Liver (tissue), 8 donors: ENCODE measurements at regions not wholly inside any gene's neighbourhood (a gene's known extent, or its start where the extent isn't known, plus 50 kb on each side); places are given as distances from the start of the nearest gene placed in this dataset.

ENCODE experiments used
- DNase-seq: peaks from one replicate; pipeline ENCODE4 v3.0.0-alpha.2; 2017; ENCODE audit warnings: low spot score
- H3K27ac ChIP-seq, 2 donors: one replicate each; pipeline ENCODE4 v1.7.0; 2013; ENCODE audit warnings: inconsistent platforms in 2 of 2, low read length in 2 of 2, control low read depth in 1 of 2, low read depth in 1 of 2, mild to moderate bottlenecking in 1 of 2
- H3K27me3 ChIP-seq, 4 donors: one replicate each; pipeline versions ENCODE4 v1.6.1 to v1.7.0; 2013; ENCODE audit warnings: low read length in 3 of 4, inconsistent platforms in 1 of 4, mild to moderate bottlenecking in 1 of 4, moderate library complexity in 1 of 4; ENCODE audit not compliant: control insufficient read depth in 4 of 4, insufficient read depth in 4 of 4
- H3K36me3 ChIP-seq, 4 donors: one replicate each; pipeline versions ENCODE4 v1.6.1 to v1.7.0; 2013; ENCODE audit warnings: low read length in 3 of 4, mild to moderate bottlenecking in 3 of 4, low read depth in 1 of 4, moderate library complexity in 1 of 4; ENCODE audit not compliant: control insufficient read depth in 4 of 4, insufficient read depth in 3 of 4
- H3K4me1 ChIP-seq, 4 donors: one replicate each; pipeline versions ENCODE4 v1.6.1 to v1.7.0; 2013; ENCODE audit warnings: low read length in 3 of 4, mild to moderate bottlenecking in 3 of 4, moderate library complexity in 1 of 4; ENCODE audit not compliant: control insufficient read depth in 4 of 4, insufficient read depth in 4 of 4
- H3K4me3 ChIP-seq, 3 donors: one replicate each; pipeline versions ENCODE4 v1.6.1 to v1.7.0; 2013; ENCODE audit warnings: low read length in 3 of 3, control low read depth in 1 of 3, low read depth in 1 of 3, mild to moderate bottlenecking in 1 of 3
- H3K9ac ChIP-seq, 2 donors: one replicate each; pipeline ENCODE4 v1.7.0; 2013; ENCODE audit warnings: low read length in 2 of 2, mild to moderate bottlenecking in 2 of 2, moderate library complexity in 2 of 2, control low read depth in 1 of 2, low read depth in 1 of 2
- H3K9me3 ChIP-seq, 4 donors: one replicate each; pipeline versions ENCODE4 v1.6.1 to v1.7.0; 2013; ENCODE audit warnings: low read length in 3 of 4; ENCODE audit not compliant: control insufficient read depth in 4 of 4
- CTCF ChIP-seq: fragments of 150-350 bp; IDR thresholded peaks from 2 replicates; pipeline ENCODE4 v1.5.1; 2017; ENCODE audit warnings: improper control_type of control experiment, low read depth, low read length; ENCODE audit not compliant: missing input control
- EGR1 ChIP-seq, 2 donors: IDR thresholded peaks; 2 replicates each; pipeline ENCODE4 v1.6.1; 2016 to 2018; ENCODE audit warnings: antibody characterized with exemption in 2 of 2, low read depth in 2 of 2
- FOXA1 ChIP-seq: IDR thresholded peaks from 2 replicates; pipeline ENCODE4 v1.6.1; 2016; ENCODE audit warnings: antibody characterized with exemption
- FOXA2 ChIP-seq: IDR thresholded peaks from 2 replicates; pipeline ENCODE4 v1.6.1; 2016; ENCODE audit warnings: antibody characterized with exemption
- GABPA ChIP-seq, 2 donors: IDR thresholded peaks in 1 of 2; conservative IDR thresholded peaks in 1 of 2; 2 replicates each; pipeline ENCODE4 v1.6.1; 2016; ENCODE audit warnings: antibody characterized with exemption in 2 of 2, mild to moderate bottlenecking in 1 of 2, moderate library complexity in 1 of 2
- HNF4A ChIP-seq, 2 donors: conservative IDR thresholded peaks; 2 replicates each; pipeline ENCODE4 v1.6.1; 2016; ENCODE audit warnings: antibody characterized with exemption in 2 of 2, mild to moderate bottlenecking in 2 of 2
- HNF4G ChIP-seq: IDR thresholded peaks from 2 replicates; pipeline ENCODE4 v1.6.1; 2016; ENCODE audit warnings: antibody characterized with exemption
- JUND ChIP-seq, 2 donors: IDR thresholded peaks; 2 replicates each; pipeline ENCODE4 v1.6.1; 2016; ENCODE audit warnings: antibody characterized with exemption in 2 of 2
- RAD21 ChIP-seq, 2 donors: IDR thresholded peaks; 2 replicates each; pipeline ENCODE4 v1.6.1; 2016; ENCODE audit warnings: antibody characterized with exemption in 2 of 2, mild to moderate bottlenecking in 2 of 2
- REST ChIP-seq: IDR thresholded peaks from 2 replicates; pipeline ENCODE4 v1.6.1; 2016; ENCODE audit warnings: antibody characterized with exemption, mild to moderate bottlenecking
- RXRA ChIP-seq, 2 donors: IDR thresholded peaks; 2 replicates each; pipeline ENCODE4 v1.6.1; 2017 to 2018; ENCODE audit warnings: antibody characterized with exemption in 2 of 2, mild to moderate bottlenecking in 1 of 2
- SP1 ChIP-seq: IDR thresholded peaks from 2 replicates; pipeline ENCODE4 v1.6.1; 2018; ENCODE audit warnings: antibody characterized with exemption, mild to moderate bottlenecking
- TAF1 ChIP-seq: conservative IDR thresholded peaks from 2 replicates; pipeline ENCODE4 v1.6.1; 2016; ENCODE audit warnings: antibody characterized with exemption, mild to moderate bottlenecking
- YY1 ChIP-seq: IDR thresholded peaks from 2 replicates; pipeline ENCODE4 v1.6.1; 2016; ENCODE audit warnings: antibody characterized with exemption, mild to moderate bottlenecking
- WGBS: extraction: QIAGEN DNeasy Blood & Tissue Kit; methylation state at CpG from one replicate; pipeline ENCODE4 v1.1.7; 2013; 5-methylcytosine and 5-hydroxymethylcytosine counted together
- TF ChIP-seq, protein P1 (sequence below): IDR thresholded peaks from 2 replicates; pipeline ENCODE4 v1.6.1; 2016; ENCODE audit warnings: antibody characterized with exemption
- donor health status: healthy.
- donor health status: healthy.
- donor health status: healthy.
- donor health status: healthy.
- donor health status: healthy.

GRCh38 chrX:56503941-56504673 lies 59.3 kb upstream of the UBQLN2 start:
- no peak overlapping the region for H3K4me3 ChIP-seq
- no peaks in the 10 kb centered on the region for H3K36me3 ChIP-seq
- H3K27ac ChIP-seq: no peak overlapping the region
- no peaks in the 10 kb centered on the region for H3K27me3 ChIP-seq
- H3K9ac ChIP-seq: no peak overlapping the region
- WGBS: 89% methylated on average over 2 of the region's 2 CpGs
- no peaks in the 10 kb centered on the region for H3K4me1 ChIP-seq
- TF ChIP-seq HNF4G: no peak
- TF ChIP-seq REST: no peak
- no peak for TF ChIP-seq RAD21 (IDR thresholded peaks at IDR 0.05)
- TF ChIP-seq JUND (IDR thresholded peaks at IDR 0.05): no peak
- no peak for TF ChIP-seq YY1
- TF ChIP-seq FOXA2: no peak
- TF ChIP-seq HNF4A (conservative IDR thresholded peaks at IDR 0.05): no peak
- TF ChIP-seq TAF1: no peak
- TF ChIP-seq EGR1 (IDR thresholded peaks at IDR 0.05; ENCODE audit: low read depth in 2 of 2): no peak
- no peak for DNase-seq
- H3K9me3 ChIP-seq: peaks cover 0 to 5% (median 0%) of the 10 kb centered on the region in 4 donors

GRCh38 chrX:56505866-56506265 lies 57.6 kb upstream of the UBQLN2 start:
- WGBS: 89% methylated on average over 4 of the region's 4 CpGs
- Histone ChIP-seq H3K9me3 (peaks cover 0 to 5% (median 2%) of the 10 kb centered on the region in 4 donors), H3K4me3 (no peak overlapping the region), H3K36me3 (no peaks in the 10 kb centered on the region), H3K4me1 (no peaks in the 10 kb centered on the region), H3K27me3 (no peaks in the 10 kb centered on the region), H3K9ac (no peak overlapping the region), H3K27ac (no peak overlapping the region)
- no peak for TF ChIP-seq RXRA (IDR thresholded peaks at IDR 0.05)
- no peak for TF ChIP-seq SP1
- no peak for TF ChIP-seq YY1
- TF ChIP-seq RAD21 (IDR thresholded peaks at IDR 0.05): no peak
- TF ChIP-seq REST: no peak
- no peak for TF ChIP-seq FOXA1
- TF ChIP-seq, protein P1, sequence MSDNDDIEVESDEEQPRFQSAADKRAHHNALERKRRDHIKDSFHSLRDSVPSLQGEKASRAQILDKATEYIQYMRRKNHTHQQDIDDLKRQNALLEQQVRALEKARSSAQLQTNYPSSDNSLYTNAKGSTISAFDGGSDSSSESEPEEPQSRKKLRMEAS: no peak
- TF ChIP-seq HNF4G: no peak
- no peak for TF ChIP-seq CTCF
- TF ChIP-seq FOXA2: no peak
- no peak for TF ChIP-seq TAF1
- TF ChIP-seq GABPA (IDR thresholded peaks at IDR 0.05 in 1 of 2, conservative IDR thresholded peaks at IDR 0.05 in 1 of 2): no peak
- no peak for DNase-seq
